COLO829 (cell line): ENCODE measurements at regions not wholly inside any gene's neighbourhood (a gene's known extent, or its start where the extent isn't known, plus 50 kb on each side); places are given as distances from the start of the nearest gene placed in this dataset.

ENCODE experiments used
- DNase-seq: peaks from one replicate; pipeline ENCODE4 v3.0.0; 2012; ENCODE audit warnings: low spot score

- peak; percentile 71 for DNase-seq
Measured at GRCh38 chr16:64892835-64893785, 228.8 kb downstream of the CDH11 start.

- no peak for DNase-seq
Measured at GRCh38 chr16:64889446-64889845, 232.4 kb downstream of the CDH11 start.

GRCh38 chr16:64887651-64888050 lies 234.2 kb downstream of the CDH11 start:
- no peak for DNase-seq

- DNase-seq, result no peak
Measured at GRCh38 chr16:64882078-64882784, 239.6 kb downstream of the CDH11 start.

GRCh38 chr16:64880994-64881393 lies 240.9 kb downstream of the CDH11 start:
- no peak for DNase-seq

GRCh38 chr16:64880006-64880405 lies 241.9 kb downstream of the CDH11 start:
- no peak for DNase-seq

GRCh38 chr16:64878940-64879339 lies 242.9 kb downstream of the CDH11 start:
- DNase-seq, result no peak

- DNase-seq, result no peak
Measured at GRCh38 chr16:64872101-64872500, 249.8 kb downstream of the CDH11 start.

- DNase-seq, result no peak
Measured at GRCh38 chr16:64870859-64871258, 251.0 kb downstream of the CDH11 start.

GRCh38 chr16:64869781-64870180 lies 252.1 kb downstream of the CDH11 start:
- no peak for DNase-seq

- no peak for DNase-seq
Measured at GRCh38 chr16:64866021-64866420, 255.8 kb downstream of the CDH11 start.

- DNase-seq, result no peak
Measured at GRCh38 chr16:64865069-64865696, 256.7 kb downstream of the CDH11 start.

GRCh38 chr16:64864232-64864809 lies 257.5 kb downstream of the CDH11 start:
- peak; percentile 70 for DNase-seq

- DNase-seq, result no peak
Measured at GRCh38 chr16:64858076-64858475, 263.8 kb downstream of the CDH11 start.

- no peak for DNase-seq
Measured at GRCh38 chr16:64857411-64857810, 264.5 kb downstream of the CDH11 start.

GRCh38 chr16:64853551-64853950 lies 268.3 kb downstream of the CDH11 start:
- no peak for DNase-seq

GRCh38 chr16:64846966-64847365 lies 274.9 kb downstream of the CDH11 start:
- DNase-seq, result no peak

GRCh38 chr16:64845071-64845470 lies 276.8 kb downstream of the CDH11 start:
- no peak for DNase-seq

GRCh38 chr16:64841482-64841881 lies 280.4 kb downstream of the CDH11 start:
- no peak for DNase-seq

- no peak for DNase-seq
Measured at GRCh38 chr16:64841071-64841470, 280.8 kb downstream of the CDH11 start.

- no peak for DNase-seq
Measured at GRCh38 chr16:64830653-64831052, 291.2 kb downstream of the CDH11 start.

GRCh38 chr16:64829678-64830077 lies 292.2 kb downstream of the CDH11 start:
- DNase-seq, result no peak
